HPDE6-E6E7 (cell line): ENCODE measurements at regions not wholly inside any gene's neighbourhood (a gene's known extent, or its start where the extent isn't known, plus 50 kb on each side); places are given as distances from the start of the nearest gene placed in this dataset.

Source experiments
- DNase-seq: peaks from one replicate; pipeline ENCODE4 v3.0.0; 2011; ENCODE audit warnings: missing footprints; ENCODE audit errors: extremely low spot score

DNA sequence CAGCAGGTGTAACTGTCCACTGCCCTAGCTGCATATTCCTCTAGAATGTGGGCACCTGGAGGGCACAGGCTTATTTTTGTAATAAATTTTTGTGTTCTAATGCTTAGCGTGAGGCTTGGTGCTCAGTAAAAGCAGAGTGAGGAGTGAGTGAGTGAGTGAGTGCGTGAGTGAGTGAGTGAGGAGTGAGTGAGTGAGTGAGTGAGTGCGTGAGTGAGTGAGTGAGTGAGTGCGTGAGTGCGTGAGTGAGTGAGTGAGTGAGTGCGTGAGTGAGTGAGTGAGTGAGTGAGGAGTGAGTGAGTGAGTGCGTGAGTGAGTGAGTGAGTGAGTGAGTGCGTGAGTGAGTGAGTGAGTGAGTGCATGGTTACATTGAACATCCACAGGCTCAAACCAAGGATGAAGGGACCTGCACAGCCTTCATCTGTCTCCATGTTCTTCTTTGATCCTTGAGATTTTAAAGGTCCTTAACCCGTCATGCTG, 371.5 kb downstream of the MED10 start:
- DNase-seq = no peak

DNA sequence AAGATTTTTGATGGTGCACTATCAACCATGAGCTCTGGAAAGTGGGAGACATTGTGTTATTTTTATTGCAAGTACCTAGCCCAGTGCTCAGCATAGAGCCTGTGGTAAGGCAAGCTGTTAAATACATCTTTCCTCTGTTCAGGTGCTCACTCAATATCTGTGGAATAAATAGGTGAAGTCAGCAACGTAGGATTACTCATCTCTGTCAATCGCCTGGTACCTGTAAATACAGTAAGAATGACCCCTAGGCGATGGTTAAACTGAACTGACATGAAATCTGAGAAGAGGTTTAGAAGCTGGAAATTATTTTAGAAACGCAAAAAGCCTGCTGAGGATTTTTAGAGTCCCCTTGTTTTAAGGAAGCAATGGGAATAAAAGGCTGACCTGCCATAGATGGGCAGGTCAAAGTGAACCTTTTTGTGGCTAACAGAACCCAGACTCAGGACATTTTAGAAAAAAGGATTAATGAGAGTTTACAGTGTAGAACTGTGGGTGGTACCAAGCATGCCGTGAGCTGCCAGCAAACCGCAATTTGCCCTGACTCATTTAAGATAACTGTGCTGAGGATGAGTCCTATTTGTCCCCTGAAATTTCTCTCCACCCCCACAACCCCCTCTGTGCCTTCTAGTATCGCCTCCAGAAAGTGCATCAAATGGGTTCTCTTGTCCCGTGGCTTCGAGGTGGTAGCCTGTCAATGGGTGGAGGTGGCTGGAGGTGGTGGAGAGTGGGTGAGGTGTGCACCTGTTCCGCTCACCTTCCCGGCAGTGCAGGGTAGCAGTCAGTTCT, 375.1 kb downstream of the MED10 start:
- DNase-seq = no peak

DNA sequence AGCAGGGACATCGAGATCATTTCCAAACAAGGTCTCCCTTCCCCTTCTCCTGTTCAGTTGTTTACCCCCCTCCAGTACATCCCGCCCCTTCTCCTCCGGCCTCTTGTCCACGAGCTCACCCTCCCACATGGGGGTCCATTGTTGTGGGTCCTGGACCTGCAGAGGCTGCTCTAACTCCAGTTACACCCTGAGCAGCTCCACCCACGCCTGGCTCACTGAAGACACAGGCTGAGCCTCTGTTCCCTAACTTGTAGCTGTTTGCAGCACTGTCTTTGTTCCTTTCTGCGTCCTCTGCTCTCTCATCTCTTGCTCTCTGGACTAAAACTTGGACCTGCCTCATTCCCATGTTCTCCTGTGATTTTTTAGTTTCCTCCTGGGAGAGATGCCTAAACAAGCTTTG, 377.5 kb downstream of the MED10 start:
- no peak for DNase-seq

DNA sequence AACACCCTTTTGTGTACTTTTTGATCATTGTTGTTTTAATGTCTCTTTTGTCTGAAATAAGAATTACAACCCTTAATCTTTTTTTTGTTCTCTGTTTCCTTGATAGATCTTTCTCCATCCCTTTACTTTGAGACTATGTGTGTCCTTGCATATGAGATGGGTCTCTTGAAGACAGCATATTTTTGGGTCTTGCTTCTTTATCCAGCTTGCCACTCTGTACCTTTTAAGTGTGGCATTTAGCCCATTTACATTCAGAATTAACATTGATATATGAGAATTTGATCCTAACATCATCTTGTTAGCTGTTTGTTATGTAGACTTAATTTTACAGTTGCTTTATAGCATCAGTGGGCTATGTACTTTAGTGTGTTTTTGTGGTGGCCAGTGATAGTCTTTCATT, 382.5 kb downstream of the MED10 start:
- DNase-seq = no peak

DNA sequence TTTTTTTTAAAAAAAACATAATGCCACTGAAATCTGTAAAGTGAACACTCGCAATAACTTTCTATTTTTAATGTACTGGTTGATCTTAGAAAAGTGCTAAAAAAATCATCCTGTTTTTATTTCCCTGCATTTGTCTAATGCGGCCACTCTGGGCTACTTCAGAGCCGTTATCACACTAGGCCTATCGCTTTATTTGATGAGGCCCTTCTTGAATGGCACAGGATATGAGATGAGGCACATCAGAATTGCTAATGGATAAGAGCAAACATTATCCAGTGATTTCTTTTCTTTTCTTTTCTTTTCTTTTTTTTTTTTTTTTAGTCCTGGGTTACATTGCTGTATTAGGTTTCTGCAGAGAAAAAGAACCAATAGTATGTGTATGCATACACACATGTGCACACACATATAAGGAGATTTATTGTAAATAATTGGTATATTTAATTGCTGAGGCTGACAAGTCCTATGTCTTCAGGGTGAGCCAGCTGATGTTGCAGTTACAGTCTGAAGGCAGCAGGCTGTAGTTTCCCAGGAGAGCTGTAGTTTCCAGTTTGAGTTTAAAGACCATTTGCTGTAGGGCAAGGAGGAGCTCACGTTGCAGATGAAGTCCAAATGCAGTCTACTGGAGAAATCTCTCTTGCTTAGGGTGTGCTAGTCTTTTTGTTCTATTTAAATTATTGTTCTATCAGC, 391.7 kb downstream of the MED10 start:
- DNase-seq = no peak

DNA sequence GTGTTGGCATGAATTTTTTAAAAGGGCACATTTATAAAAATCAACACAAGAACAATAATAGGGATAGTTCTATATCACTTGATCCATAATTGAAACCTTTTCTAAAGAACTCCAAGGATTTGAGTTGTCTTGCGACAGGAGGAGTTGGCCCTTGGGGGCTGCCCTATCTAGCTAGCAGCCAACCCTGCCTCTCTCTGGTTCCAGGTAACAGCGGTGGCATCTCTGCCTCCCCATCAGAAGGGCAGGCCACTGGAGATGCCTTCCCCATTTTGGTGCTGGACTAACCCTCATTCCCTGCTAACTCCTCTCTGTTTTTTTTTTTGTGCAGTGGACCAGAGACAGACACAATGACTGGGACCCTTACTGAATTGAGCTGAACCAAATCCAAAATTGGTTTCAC, 393.0 kb downstream of the MED10 start:
- DNase-seq = no peak

DNA sequence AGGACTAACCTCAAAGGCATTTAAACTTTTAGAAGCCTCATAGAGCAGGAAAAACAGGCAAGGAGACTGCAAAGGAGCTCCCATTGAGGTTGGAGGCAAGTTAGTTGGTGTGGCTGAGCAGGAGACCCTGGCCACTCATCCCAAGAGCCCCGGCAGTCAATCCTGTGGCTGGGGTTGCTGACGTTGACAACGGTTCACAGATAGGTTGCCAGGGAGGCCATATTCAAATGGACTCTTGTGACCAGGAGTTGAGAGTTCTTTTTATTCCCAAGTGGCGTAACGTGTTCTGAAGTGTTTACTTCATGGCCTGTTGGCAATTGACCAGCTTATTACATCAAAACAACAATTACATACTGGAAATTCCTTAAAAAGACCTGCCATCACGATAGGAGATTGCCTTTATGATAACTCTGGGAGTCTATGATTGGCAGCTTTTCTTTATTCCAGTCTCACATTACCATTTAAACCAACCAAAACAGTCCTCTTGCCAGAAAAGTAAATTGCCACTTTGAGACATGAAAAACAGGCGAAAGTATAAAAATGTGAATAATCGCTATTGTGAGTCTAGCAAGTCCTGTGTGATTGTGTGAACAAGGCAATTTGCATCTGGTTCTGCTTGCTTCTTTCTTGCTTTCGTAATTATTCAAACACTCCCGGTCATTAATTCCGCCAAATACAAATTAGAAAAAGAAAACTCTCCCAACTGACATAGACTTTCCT, 394.9 kb downstream of the MED10 start:
- no peak for DNase-seq

DNA sequence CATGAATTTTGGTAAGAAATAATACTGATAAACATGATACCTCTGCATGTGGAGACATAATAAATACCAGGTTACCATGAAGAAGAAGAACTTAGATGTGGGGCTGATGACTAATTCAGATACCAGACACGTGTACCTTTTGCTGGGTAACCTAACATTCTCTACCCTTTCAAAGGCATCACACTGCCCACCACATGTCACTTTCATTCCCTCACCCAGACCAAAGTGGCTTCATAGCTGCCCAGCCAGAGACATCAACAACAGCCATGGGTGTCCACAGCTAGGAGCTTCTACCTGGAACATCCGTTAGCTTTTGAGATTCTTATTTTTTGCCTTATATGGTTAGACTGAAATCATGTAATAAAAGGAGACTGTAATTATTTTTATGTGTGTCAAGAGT, 396.8 kb downstream of the MED10 start:
- no peak for DNase-seq

DNA sequence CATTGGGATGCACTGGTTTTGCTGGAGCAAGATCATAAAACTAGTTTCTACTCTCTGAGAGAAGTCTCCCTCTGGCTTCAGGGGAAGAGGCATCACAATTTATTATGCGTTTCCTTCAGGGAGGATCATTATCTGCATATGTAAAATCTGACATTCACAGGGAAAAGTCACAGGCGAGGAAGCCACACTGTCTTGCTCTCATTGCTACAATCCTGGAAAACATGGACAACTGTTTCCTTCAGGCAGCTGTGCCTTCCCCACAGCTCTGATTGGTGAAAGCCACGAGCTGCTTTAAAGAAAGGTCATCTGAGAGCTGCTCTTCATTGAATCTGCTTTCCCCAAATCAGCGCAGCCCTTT, 397.8 kb downstream of the MED10 start:
- DNase-seq = no peak

DNA sequence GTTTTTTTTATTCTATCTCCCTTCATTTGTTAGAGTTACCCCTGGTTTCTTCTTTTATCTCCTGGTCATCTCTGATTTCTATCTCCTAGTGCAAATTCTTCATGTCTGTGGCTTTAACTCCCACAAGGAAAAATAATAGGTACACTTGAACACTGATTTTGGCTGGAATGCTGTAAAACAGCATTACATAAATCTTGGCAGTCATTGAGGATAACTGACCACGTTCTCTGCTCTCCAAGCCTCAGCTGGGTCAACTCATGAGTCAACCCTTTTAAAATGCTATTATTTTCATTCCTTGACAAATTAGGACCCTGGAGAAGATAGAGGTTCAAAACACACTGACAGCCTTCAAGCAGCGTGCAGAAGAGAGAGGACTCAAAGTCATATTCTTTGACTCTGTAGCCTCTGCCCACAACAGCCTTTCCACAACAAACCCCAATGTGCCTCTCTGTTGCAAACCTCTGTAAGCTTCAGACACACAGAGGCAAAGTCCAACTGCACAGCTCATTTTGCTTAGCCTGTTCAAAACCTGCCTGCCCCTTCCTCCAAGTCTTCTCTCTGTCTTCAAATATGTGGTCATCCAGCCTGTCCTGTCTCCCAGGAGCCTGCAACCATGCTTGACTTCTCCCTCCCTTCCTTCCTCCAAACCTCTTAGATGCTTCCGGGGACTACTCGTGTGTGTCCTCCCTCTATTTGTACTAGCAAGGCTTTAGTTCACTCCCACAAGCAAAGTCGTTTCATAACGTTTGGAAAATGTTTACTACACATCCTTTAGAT, 398.4 kb downstream of the MED10 start:
- no peak for DNase-seq

DNA sequence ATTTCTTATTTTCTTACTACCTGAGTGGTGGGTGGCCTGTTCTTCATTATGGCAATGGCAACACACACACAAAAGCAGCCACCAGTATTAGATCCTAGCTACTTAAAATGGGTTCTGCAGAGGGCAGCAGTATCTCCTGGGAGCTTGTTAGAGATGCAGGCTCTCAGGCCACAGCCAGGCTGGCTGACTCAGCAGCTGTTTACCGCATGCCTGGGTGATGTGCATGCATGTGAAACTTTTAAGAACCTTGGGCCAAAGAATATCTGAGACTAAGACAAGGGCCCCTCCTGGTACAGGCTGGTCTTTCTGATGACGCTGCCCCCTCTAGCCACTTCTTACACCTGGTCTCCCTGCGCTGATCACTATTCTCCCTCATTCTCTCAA, 399.0 kb downstream of the MED10 start:
- DNase-seq = no peak

DNA sequence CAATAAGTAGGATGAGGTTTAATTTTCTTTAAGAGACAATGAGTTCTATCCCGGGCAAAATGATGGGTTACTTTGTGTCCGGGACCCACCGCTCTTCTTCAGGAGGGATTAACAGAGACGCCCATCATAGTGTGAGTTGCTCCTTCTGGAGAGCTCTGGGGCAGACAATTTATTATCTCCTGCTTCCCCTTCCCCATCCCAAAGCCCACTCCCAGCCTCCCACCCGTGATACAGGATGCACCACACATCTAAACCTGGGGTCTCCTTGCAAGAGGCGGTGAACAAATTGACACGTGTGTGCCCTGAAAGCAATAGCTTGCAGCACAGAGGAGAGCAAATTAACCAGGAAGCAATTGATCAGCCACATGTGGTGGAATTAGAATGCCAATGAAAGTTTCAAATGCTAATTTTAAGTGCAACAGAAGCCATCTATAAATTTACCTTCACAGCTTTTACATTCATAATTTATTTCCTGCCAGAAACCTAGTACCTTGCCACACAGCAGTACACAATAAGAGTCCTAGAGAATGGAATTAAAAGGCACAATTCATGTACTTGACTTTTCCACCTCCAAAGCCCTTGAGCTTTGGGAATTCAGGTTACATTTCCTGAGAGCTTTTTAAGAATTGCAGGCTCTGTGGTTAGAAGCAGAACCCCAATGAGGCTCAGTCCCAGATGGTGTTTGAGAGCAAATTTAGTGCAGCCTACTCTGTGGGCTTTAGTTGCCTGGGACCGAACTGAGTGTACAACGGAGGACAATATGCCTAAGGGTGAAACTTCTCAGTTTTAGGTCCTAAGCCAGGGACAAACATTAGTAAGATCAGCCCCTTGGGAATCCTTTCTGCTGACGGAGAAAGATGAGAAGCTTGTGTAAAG, 399.6 kb downstream of the MED10 start:
- DNase-seq = no peak

DNA sequence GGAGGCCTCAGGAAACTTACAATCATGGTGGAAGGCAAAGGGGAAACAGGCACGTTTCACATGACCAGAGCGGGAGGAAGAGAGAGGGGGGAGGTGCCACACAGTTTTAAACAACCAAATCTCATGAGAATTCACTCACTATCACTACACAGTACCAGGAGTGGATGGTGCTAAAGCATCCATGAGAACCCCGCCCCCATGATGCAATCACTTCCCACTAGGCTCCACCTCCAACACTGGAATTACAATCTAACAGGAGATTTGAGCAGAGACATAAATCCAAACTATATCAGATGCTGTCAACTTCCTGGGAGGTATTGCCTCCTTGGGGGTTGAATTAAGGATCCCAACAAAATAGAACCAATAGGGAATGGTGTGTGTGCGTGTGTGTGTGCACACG, 407.1 kb downstream of the MED10 start:
- no peak for DNase-seq

DNA sequence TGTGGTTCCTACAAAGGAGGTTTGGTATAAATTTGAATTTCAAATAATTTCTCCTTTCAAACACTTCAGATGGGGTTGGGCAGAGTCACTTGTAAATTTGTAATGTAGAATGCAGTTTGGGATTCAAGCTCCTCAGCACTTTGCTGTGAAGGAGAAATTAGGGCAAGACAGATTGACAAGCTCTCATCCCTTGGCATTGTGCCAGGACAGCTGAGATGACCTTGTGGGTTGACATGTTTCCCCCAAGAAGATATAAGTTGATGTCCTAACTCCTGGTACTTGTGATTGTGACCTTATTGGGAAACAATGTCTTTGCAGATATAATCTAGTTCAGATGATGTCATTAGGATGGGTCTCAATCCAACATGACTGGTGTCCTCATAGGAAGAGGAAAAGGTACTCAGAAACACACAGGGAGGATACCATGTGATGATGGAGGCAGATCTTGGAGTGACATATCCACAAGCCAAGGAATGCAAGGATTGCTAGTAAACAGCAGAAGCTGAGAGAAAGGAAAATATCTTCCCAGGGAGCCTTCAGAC, 408.3 kb downstream of the MED10 start:
- DNase-seq = no peak

DNA sequence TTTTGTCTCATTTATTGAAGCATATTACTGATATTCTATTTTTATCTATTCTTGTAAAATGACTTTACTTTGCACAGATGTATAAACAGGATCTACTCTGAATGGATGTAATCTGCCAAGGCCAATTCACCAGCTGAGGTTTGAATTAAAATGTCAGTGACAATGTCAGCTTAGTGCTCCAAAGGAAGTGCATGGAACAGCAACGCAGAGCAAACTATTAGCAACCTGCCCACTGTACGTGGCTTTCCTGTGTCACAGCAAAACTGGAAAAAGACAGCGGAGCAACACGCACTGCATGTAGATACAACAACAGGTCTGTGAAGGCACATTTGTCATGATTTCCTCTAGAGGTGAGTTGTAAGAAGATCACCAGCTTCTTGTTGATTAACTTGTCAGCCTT, 409.4 kb downstream of the MED10 start:
- DNase-seq = no peak

DNA sequence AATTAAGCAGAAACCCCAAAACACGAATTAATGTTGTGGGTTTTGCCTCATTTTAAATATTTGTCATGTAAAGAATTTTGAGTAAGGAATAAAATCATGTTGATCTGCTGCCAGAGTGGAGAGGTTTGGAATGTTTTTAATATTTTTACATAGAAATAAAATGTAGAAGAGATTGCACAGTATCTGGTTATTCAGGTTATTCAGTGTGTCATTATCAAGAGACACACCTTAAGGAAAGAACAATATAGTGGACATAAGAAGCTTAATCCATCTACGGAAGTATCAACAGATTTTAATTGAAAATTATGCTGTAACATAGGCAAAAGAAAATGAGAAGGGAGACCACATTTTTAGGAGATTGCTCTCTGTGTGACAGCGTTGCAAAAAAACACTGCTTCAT, 410.4 kb downstream of the MED10 start:
- DNase-seq = no peak

DNA sequence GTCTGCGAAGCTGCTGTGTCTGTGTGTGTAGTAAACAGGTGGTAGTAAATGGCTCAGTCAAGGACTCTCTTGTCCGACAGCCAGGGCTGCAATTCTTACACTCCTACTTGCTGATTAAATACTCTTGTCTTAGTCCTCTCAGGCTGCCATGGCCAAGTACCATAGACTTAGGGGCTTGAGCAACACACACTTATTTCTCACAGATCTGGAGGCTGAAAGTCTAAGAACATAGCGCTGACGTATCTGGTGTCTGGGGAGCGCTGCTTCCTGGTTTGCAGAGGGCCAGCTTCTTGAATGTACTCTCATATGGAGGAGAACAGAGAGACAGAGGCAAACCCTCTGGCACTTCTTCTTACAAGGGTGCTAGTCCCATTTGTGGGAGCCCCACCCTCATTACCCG, 411.0 kb downstream of the MED10 start:
- DNase-seq = no peak

DNA sequence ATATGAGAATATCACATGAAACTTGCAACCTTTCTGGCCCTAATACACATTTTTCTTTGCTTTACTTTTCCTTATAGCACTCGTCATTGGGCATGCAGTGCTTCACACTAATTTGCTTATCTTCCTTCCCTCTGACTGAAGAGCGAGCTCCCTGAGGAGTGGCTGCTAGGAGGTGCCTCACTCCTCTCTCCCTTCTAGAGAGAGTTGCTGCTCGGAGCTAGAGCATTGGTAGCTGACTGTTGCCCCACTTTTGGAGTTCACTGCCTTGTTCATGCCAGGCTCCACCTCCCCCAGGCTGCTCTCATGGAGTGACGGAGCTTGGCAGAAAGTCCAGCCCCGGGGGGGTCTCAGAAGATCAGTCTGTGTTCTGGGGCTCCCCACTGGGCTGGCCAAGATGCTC, 413.2 kb downstream of the MED10 start:
- no peak for DNase-seq

DNA sequence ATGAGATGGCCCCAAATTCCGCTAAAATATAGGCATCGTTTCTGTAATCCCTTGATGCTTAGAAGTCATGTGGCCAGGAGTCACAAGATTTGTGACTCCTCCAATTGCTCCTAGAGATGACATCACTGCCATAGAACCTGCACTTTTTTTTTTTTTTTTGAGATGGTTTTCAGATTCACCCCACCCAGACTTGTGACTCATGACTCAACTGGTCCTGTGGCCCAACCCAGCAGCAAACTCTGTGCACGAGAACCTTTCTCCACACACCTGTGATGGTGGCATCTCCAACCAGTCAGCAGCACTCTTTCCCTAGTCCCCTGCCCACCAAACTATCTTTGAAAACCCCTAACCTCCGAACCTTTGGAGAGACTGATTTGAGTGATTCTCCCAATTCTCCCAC, 414.0 kb downstream of the MED10 start:
- DNase-seq = no peak

DNA sequence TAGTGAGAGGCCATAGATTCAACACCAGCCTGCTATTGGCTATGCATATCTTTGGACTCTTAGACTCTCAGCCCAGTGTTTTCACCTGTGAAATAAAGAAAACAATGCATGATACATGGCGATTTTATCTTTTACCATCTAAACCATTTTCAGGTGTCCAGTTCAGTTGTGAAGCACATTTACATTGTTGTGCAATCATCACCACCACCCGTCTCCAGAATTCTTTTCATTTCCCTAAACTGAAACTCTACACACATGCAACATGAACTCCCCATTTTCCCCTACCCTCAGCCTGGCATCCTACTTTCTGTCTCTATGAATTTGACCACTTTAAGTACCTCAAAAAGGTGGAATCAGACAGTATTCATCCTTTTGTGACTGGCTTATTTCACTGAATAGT, 420.6 kb downstream of the MED10 start:
- DNase-seq = no peak

DNA sequence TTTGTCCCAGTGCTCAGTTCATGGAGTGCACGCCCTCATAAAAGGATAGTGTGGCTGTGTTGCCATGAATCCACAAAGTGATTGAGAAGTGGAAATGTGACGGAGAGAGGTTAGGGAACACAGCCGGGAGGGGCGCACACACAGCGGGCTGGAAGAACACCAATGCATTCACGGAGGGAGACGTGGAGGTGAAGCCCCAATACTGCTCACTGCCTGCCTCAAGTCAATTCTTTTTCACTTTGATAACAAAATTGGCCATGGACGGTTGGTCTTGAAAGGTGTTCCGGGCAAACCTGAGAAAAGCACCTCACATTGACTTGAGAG, 424.1 kb downstream of the MED10 start:
- no peak for DNase-seq
